ENCODE measurements at regions not wholly inside any gene's neighbourhood (a gene's known extent, or its start where the extent isn't known, plus 50 kb on each side); places are given as distances from the start of the nearest gene placed in this dataset.
"Not testable (repeated sequence)": the region's sequence is repeated elsewhere in the genome, so short reads cannot be mapped to it uniquely, and the experiment has no call there.

DNA sequence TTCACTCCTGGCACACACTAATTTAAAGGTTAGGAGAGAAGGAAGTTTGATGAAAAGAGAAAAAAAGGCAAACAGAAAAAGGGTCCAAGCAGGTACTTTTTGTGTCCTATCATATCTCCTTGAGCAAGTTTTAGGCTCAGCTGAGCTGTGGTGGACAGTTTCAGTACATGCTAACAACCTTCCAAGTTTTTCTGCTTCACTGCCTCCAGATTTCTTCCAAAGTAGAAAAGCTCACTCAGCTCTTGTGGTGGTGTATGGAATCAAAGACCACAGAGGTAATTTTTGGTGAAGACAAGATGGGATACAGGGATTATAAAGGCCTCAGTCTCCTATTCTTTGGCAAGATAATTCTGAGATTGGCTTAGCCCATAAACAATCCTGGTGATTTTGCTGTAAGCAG lies 921.8 kb downstream of the NR2F1-AS1 start:
- no peak for DNase-seq
- Histone ChIP-seq H3K27ac (ENCODE audit: low read length, poor library complexity, severe bottlenecking) (no peak overlapping the region), H2AFZ (ENCODE audit: low read depth, low read length) (no peak overlapping the region), H3K4me1 (ENCODE audit: control insufficient read depth, insufficient read depth, low read depth, low read length) (no peaks in the 10 kb centered on the region), H3K4me2 (ENCODE audit: low read length, poor library complexity, severe bottlenecking) (no peak overlapping the region), H3K9me3 (ENCODE audit: control insufficient read depth, low read length) (no peaks in the 10 kb centered on the region), H2BK5ac (ENCODE audit: low read depth, low read length, poor library complexity, severe bottlenecking) (no peak overlapping the region), H4K8ac (ENCODE audit: low read length) (no peak overlapping the region), H2BK120ac (ENCODE audit: low read depth, low read length) (no peak overlapping the region), H3K18ac (ENCODE audit: low read depth in 1 of 2, low read length in 2 of 2) (no peak overlapping the region), H3K79me1 (replicated peaks; ENCODE audit: low read length, poor library complexity, severe bottlenecking) (no peaks in the 10 kb centered on the region), H3K9ac (ENCODE audit: low read length) (no peak overlapping the region), H2AK5ac (ENCODE audit: low read length, severe bottlenecking) (no peak overlapping the region), H2BK12ac (ENCODE audit: low read length in 2 of 2) (no peak overlapping the region), H3K4ac (ENCODE audit: low read depth in 1 of 2, low read length in 2 of 2) (no peak overlapping the region), H3K14ac (ENCODE audit: low read length in 2 of 2) (no peak overlapping the region), H3K27me3 (ENCODE audit: control insufficient read depth in 1 of 2, insufficient read depth in 1 of 2, low read length in 2 of 2) (no peaks in the 10 kb centered on the region), H4K91ac (ENCODE audit: low read length) (no peak overlapping the region), H3K4me3 (ENCODE audit: insufficient read depth in 1 of 2, low read depth in 1 of 2, low read length in 2 of 2) (no peak overlapping the region), H3K36me3 (ENCODE audit: control insufficient read depth in 1 of 2, insufficient read depth in 2 of 2, low read depth in 1 of 2, low read length in 2 of 2) (no peaks in the 10 kb centered on the region), H2BK15ac (ENCODE audit: low read depth, poor library complexity, severe bottlenecking) (no peak overlapping the region), H3K23ac (ENCODE audit: low read length in 2 of 2) (no peak overlapping the region)

DNA sequence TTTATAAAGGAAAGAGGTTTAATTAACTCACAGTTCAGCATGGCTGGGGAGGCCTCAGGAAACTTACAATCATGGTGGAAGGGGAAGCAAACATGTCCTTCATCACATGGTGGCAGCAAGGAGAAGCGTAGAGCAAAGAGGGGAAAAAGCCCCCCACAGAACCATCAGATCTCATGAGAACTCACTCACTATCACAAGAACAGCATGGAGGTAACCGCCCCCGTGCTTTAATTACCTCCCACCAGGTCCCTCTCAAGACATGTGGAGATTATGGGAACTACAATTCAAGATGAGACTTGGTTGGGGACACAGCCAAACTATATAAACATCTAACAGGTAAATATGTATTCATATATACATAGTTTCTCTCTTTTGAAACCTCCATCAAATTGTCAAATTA lies 926.4 kb downstream of the NR2F1-AS1 start:
- 100% methylated on average over 1 of the region's 3 CpGs for WGBS
- not testable (repeated sequence) for H4K8ac ChIP-seq (ENCODE audit: low read length); DNase-seq; H2BK120ac ChIP-seq (ENCODE audit: low read depth, low read length); H2BK5ac ChIP-seq (ENCODE audit: low read depth, low read length, poor library complexity, severe bottlenecking); H3K4ac ChIP-seq (ENCODE audit: low read depth in 1 of 2, low read length in 2 of 2); H3K9ac ChIP-seq (ENCODE audit: low read length); H2AK5ac ChIP-seq (ENCODE audit: low read length, severe bottlenecking); H3K4me1 ChIP-seq (ENCODE audit: control insufficient read depth, insufficient read depth, low read depth, low read length); H3K18ac ChIP-seq (ENCODE audit: low read depth in 1 of 2, low read length in 2 of 2); H3K27me3 ChIP-seq (ENCODE audit: control insufficient read depth in 1 of 2, insufficient read depth in 1 of 2, low read length in 2 of 2); H4K91ac ChIP-seq (ENCODE audit: low read length); H3K4me2 ChIP-seq (ENCODE audit: low read length, poor library complexity, severe bottlenecking); H3K36me3 ChIP-seq (ENCODE audit: control insufficient read depth in 1 of 2, insufficient read depth in 2 of 2, low read depth in 1 of 2, low read length in 2 of 2); H3K14ac ChIP-seq (ENCODE audit: low read length in 2 of 2); H3K23ac ChIP-seq (ENCODE audit: low read length in 2 of 2); H2BK12ac ChIP-seq (ENCODE audit: low read length in 2 of 2); H2AFZ ChIP-seq (ENCODE audit: low read depth, low read length); H2BK15ac ChIP-seq (ENCODE audit: low read depth, poor library complexity, severe bottlenecking); H3K27ac ChIP-seq (ENCODE audit: low read length, poor library complexity, severe bottlenecking); H3K4me3 ChIP-seq (ENCODE audit: insufficient read depth in 1 of 2, low read depth in 1 of 2, low read length in 2 of 2); H3K79me1 ChIP-seq (replicated peaks; ENCODE audit: low read length, poor library complexity, severe bottlenecking); H3K9me3 ChIP-seq (ENCODE audit: control insufficient read depth, low read length)

DNA sequence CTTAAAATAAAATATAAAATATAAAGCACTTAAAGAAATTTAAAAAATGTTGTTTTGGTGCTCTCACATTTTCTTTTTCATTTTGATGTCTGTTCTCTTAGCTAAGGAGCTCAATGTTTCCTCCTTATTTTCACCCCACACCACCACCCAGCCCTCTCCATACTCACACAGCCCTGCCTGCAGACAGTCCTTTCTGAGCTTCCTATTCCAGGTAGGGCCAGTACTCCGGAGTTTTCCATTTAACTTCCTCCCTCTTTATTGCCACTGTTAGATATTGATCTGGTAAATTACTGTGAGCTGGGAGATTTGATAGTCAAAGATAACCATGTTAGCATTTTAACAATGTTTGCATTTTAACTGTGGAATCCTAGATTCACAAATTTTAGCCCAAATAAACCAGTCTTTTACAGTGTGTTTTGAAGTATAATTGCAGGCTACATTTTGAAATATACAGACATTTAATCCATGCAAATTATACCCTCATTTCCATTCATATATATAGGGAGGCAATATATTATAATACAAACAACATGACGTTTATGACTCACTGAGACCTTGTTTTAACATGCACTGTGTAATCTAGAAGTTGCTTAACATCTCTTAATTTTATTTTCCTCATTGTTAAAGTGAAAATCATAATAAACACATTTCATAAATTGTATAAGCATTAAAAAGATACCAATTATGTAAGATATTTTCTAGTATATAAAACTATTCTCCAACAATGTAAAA lies 927.1 kb downstream of the NR2F1-AS1 start:
- Histone ChIP-seq H3K18ac (ENCODE audit: low read depth in 1 of 2, low read length in 2 of 2) (no peak overlapping the region), H3K27me3 (ENCODE audit: control insufficient read depth in 1 of 2, insufficient read depth in 1 of 2, low read length in 2 of 2) (no peaks in the 10 kb centered on the region), H3K23ac (ENCODE audit: low read length in 2 of 2) (no peak overlapping the region), H2BK12ac (ENCODE audit: low read length in 2 of 2) (no peak overlapping the region), H2AK5ac (ENCODE audit: low read length, severe bottlenecking) (no peak overlapping the region), H2BK5ac (ENCODE audit: low read depth, low read length, poor library complexity, severe bottlenecking) (no peak overlapping the region), H4K91ac (ENCODE audit: low read length) (no peak overlapping the region), H3K4me1 (ENCODE audit: control insufficient read depth, insufficient read depth, low read depth, low read length) (no peaks in the 10 kb centered on the region), H3K9ac (ENCODE audit: low read length) (no peak overlapping the region), H3K9me3 (ENCODE audit: control insufficient read depth, low read length) (no peaks in the 10 kb centered on the region), H3K14ac (ENCODE audit: low read length in 2 of 2) (no peak overlapping the region), H2BK15ac (ENCODE audit: low read depth, poor library complexity, severe bottlenecking) (no peak overlapping the region), H2BK120ac (ENCODE audit: low read depth, low read length) (no peak overlapping the region), H3K4me3 (ENCODE audit: insufficient read depth in 1 of 2, low read depth in 1 of 2, low read length in 2 of 2) (no peak overlapping the region), H2AFZ (ENCODE audit: low read depth, low read length) (no peak overlapping the region), H3K79me1 (replicated peaks; ENCODE audit: low read length, poor library complexity, severe bottlenecking) (no peaks in the 10 kb centered on the region), H4K8ac (ENCODE audit: low read length) (no peak overlapping the region), H3K4ac (ENCODE audit: low read depth in 1 of 2, low read length in 2 of 2) (no peak overlapping the region), H3K36me3 (ENCODE audit: control insufficient read depth in 1 of 2, insufficient read depth in 2 of 2, low read depth in 1 of 2, low read length in 2 of 2) (no peaks in the 10 kb centered on the region), H3K27ac (ENCODE audit: low read length, poor library complexity, severe bottlenecking) (no peak overlapping the region), H3K4me2 (ENCODE audit: low read length, poor library complexity, severe bottlenecking) (no peak overlapping the region)
- WGBS: no CpG with 5 or more reads among the region's 2 CpGs
- no peak for DNase-seq

- Histone ChIP-seq H3K4me3 (ENCODE audit: insufficient read depth in 1 of 2, low read depth in 1 of 2, low read length in 2 of 2) (no peak overlapping the region), H3K14ac (ENCODE audit: low read length in 2 of 2) (no peak overlapping the region), H4K8ac (ENCODE audit: low read length) (no peak overlapping the region), H3K9ac (ENCODE audit: low read length) (no peak overlapping the region), H3K27me3 (ENCODE audit: control insufficient read depth in 1 of 2, insufficient read depth in 1 of 2, low read length in 2 of 2) (no peaks in the 10 kb centered on the region), H3K79me1 (replicated peaks; ENCODE audit: low read length, poor library complexity, severe bottlenecking) (no peaks in the 10 kb centered on the region), H4K91ac (ENCODE audit: low read length) (no peak overlapping the region), H3K4ac (ENCODE audit: low read depth in 1 of 2, low read length in 2 of 2) (no peak overlapping the region), H2AK5ac (ENCODE audit: low read length, severe bottlenecking) (no peak overlapping the region), H2AFZ (ENCODE audit: low read depth, low read length) (no peak overlapping the region), H2BK5ac (ENCODE audit: low read depth, low read length, poor library complexity, severe bottlenecking) (no peak overlapping the region), H3K4me2 (ENCODE audit: low read length, poor library complexity, severe bottlenecking) (no peak overlapping the region), H3K27ac (ENCODE audit: low read length, poor library complexity, severe bottlenecking) (no peak overlapping the region), H2BK120ac (ENCODE audit: low read depth, low read length) (no peak overlapping the region), H3K23ac (ENCODE audit: low read length in 2 of 2) (no peak overlapping the region), H3K9me3 (ENCODE audit: control insufficient read depth, low read length) (no peaks in the 10 kb centered on the region), H2BK12ac (ENCODE audit: low read length in 2 of 2) (no peak overlapping the region), H3K36me3 (ENCODE audit: control insufficient read depth in 1 of 2, insufficient read depth in 2 of 2, low read depth in 1 of 2, low read length in 2 of 2) (no peaks in the 10 kb centered on the region), H3K4me1 (ENCODE audit: control insufficient read depth, insufficient read depth, low read depth, low read length) (no peaks in the 10 kb centered on the region), H3K18ac (ENCODE audit: low read depth in 1 of 2, low read length in 2 of 2) (no peak overlapping the region), H2BK15ac (ENCODE audit: low read depth, poor library complexity, severe bottlenecking) (no peak overlapping the region)
- DNase-seq: no peak
- 92% methylated on average over 1 of the region's 1 CpG for WGBS
Measured at GRCh38 chr5:92652756-92653155, 928.3 kb downstream of the NR2F1-AS1 start.
